Activated T-cell treated with anti-CD3 and anti-CD28 coated beads, Interleukin-2, amount 50 U/mL, for 24 hours (primary cell): ENCODE measurements at regions not wholly inside any gene's neighbourhood (a gene's known extent, or its start where the extent isn't known, plus 50 kb on each side); places are given as distances from the start of the nearest gene placed in this dataset.

Source experiments
- DNase-seq: peaks from one replicate; pipeline ENCODE4 v3.0.0-alpha.2; 2020
- H3K27ac Mint-ChIP-seq: 2 replicates; pipeline ENCODE4 v1.8.0; 2020; ENCODE audit warnings: mild to moderate bottlenecking, mixed read lengths
- H3K27me3 Mint-ChIP-seq: 2 replicates; pipeline ENCODE4 v1.8.0; 2020; ENCODE audit warnings: mixed read lengths
- H3K36me3 Mint-ChIP-seq: 2 replicates; pipeline ENCODE4 v1.8.0; 2020; ENCODE audit warnings: low read depth, mixed read lengths
- H3K4me1 Mint-ChIP-seq: 2 replicates; pipeline ENCODE4 v1.8.0; 2020; ENCODE audit warnings: low read depth, mixed read lengths
- H3K4me3 Mint-ChIP-seq: 2 replicates; pipeline ENCODE4 v1.8.0; 2020; ENCODE audit warnings: mild to moderate bottlenecking, moderate library complexity, mixed read lengths
- H3K9me3 Mint-ChIP-seq: 2 replicates; pipeline ENCODE4 v1.8.0; 2020; ENCODE audit warnings: mixed read lengths

- H3K27me3 Mint-ChIP-seq: peaks cover 34% of the 10 kb centered on the region
- no peaks in the 10 kb centered on the region for H3K9me3 Mint-ChIP-seq
- DNase-seq: no peak
- no peak overlapping the region for H3K27ac Mint-ChIP-seq
- H3K36me3 Mint-ChIP-seq: no peaks in the 10 kb centered on the region
- H3K4me3 Mint-ChIP-seq: no peak overlapping the region
- H3K4me1 Mint-ChIP-seq: no peaks in the 10 kb centered on the region
Observed at GRCh38 chr13:97057176-97057575, 62.9 kb upstream of the OXGR1 start.

GRCh38 chr13:97058391-97058790, 64.1 kb upstream of the OXGR1 start:
- Mint-ChIP-seq H3K36me3 (no peaks in the 10 kb centered on the region), H3K27me3 (peaks cover 42% of the 10 kb centered on the region), H3K27ac (no peak overlapping the region), H3K9me3 (no peaks in the 10 kb centered on the region), H3K4me3 (no peak overlapping the region), H3K4me1 (no peaks in the 10 kb centered on the region)
- DNase-seq: no peak

DNA sequence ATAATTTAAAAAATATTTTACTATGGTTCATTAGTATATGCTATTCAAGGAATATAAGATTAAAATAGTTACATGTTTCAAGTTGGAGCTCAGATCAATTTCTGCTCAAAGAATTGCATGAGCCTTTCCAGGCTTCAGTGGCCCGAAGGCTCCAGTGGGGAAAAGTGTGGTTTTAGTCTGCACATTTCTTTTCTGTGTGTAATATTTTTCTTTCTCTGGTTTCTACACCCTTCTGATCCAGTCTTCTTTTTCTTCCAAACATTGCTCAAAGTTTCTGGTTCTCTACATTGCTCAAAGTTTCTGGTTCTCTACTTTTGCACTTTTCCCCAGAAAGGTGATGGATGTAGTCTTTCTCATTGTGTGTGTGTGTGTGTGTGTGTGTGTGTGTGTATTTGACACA, 64.7 kb upstream of the OXGR1 start:
- Mint-ChIP-seq H3K27ac (no peak overlapping the region), H3K4me3 (no peak overlapping the region), H3K4me1 (no peaks in the 10 kb centered on the region), H3K27me3 (peaks cover 46% of the 10 kb centered on the region), H3K9me3 (no peaks in the 10 kb centered on the region), H3K36me3 (no peaks in the 10 kb centered on the region)
- DNase-seq: no peak

- Mint-ChIP-seq H3K27ac (no peak overlapping the region), H3K27me3 (peaks cover 39% of the 10 kb centered on the region), H3K4me1 (no peaks in the 10 kb centered on the region), H3K36me3 (no peaks in the 10 kb centered on the region), H3K9me3 (no peaks in the 10 kb centered on the region), H3K4me3 (no peak overlapping the region)
- no peak for DNase-seq
Observed at GRCh38 chr13:97067017-97067895, 73.0 kb upstream of the OXGR1 start.

DNA sequence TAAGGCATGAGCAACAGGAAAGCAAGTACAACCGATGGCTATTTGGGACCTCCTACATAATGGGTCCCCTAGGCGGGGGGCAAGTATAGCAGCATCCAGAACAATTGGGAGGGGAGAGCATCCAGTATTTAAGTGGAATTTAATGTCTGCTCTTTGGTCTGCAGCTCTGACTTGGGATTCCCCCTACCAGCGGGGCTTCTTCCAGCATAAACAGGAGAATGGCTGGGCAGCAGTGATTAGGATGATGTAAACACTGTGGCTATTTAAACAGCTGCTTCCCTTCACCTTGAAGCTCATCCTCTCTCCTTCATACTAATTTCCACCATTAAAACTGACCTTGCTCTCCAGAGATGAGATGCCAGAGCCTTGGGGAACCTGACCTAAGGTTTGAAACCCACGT, 73.9 kb upstream of the OXGR1 start:
- DNase-seq: no peak
- Mint-ChIP-seq H3K27ac (no peak overlapping the region), H3K4me1 (no peaks in the 10 kb centered on the region), H3K9me3 (no peaks in the 10 kb centered on the region), H3K27me3 (peaks cover 34% of the 10 kb centered on the region), H3K36me3 (no peaks in the 10 kb centered on the region), H3K4me3 (no peak overlapping the region)

DNA sequence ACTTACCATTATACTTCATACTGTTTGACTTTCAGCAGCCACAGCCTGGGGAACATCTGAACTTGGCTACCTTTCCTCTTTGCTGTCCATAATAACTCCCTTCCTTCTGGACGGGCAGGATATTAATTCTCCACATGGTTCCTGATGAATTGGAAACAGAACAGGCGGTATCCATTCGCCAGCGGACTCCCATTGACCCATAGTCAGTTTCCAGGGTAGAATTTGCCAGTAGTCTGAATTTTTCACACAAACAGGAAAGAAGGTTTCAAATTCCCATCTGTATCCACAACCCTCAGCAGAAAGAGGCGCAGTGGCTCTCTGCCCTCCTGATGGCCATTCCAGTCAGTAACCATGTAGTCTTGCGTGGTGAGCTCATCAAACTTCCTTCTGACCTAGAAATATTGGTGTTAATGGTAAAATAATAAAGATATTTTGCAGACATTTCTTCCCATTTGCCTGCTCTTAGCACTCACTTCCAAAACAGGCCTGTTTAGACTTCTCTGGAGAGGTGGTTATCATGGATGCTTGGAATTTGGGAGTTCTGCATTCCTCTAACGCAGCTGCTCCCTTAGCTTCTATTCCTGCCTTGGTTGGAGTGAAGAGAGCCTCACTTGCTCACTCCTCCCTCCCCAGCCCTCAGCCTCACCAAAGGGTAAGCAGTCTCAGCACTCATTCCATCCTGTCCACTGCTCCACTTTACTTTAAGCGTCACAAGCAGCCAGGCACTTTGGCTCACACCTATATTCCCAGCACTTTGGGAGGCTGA, 75.0 kb upstream of the OXGR1 start:
- peaks cover 1% of the 10 kb centered on the region for H3K9me3 Mint-ChIP-seq
- no peaks in the 10 kb centered on the region for H3K36me3 Mint-ChIP-seq
- H3K4me1 Mint-ChIP-seq: no peaks in the 10 kb centered on the region
- DNase-seq: no peak
- peaks cover 24% of the 10 kb centered on the region for H3K27me3 Mint-ChIP-seq
- no peak overlapping the region for H3K27ac Mint-ChIP-seq
- no peak overlapping the region for H3K4me3 Mint-ChIP-seq

DNA sequence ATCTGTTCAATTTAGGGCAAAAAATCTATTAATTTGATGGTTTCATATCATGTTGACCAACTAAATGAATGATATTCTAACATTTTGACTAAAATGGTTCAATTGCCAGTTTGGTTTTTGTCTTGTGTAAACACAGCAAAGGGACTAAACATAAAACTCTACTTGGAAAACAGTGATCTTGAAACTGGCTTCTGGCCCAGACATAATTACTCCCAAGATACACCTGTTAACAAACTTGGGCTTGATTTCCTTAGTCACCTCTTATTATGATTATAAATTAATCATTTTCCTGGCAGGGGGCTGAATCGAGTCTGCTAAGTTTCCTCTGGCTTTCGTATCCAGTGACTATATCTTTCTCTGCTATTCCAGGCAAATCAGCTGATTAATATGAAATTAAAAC, 78.0 kb upstream of the OXGR1 start:
- Mint-ChIP-seq H3K9me3 (peaks cover 5% of the 10 kb centered on the region), H3K4me3 (no peak overlapping the region), H3K27ac (no peak overlapping the region), H3K36me3 (no peaks in the 10 kb centered on the region), H3K4me1 (no peaks in the 10 kb centered on the region), H3K27me3 (peaks cover 22% of the 10 kb centered on the region)
- no peak for DNase-seq

DNA sequence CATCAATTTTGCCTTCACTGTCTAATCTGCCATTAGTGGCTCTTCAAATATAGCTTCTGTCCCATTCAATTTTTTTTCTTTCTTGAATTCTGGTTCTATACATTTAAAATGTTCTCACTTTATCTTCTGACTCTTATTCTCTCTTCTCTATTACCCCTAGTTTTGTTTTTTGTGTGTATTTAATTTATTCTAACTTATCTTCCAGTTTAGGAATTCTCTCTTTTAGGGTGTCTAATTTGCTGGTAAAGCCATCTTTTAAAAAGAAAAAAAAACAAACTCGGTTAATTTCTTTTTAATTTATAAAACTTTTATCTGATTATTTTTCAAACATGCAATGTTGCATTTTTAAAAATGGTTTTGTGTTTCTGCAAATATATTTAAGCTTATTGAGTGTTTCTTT, 80.3 kb upstream of the OXGR1 start:
- Mint-ChIP-seq H3K4me3 (no peak overlapping the region), H3K4me1 (no peaks in the 10 kb centered on the region), H3K9me3 (peaks cover 5% of the 10 kb centered on the region), H3K36me3 (no peaks in the 10 kb centered on the region), H3K27me3 (peaks cover 21% of the 10 kb centered on the region), H3K27ac (no peak overlapping the region)
- no peak for DNase-seq

DNA sequence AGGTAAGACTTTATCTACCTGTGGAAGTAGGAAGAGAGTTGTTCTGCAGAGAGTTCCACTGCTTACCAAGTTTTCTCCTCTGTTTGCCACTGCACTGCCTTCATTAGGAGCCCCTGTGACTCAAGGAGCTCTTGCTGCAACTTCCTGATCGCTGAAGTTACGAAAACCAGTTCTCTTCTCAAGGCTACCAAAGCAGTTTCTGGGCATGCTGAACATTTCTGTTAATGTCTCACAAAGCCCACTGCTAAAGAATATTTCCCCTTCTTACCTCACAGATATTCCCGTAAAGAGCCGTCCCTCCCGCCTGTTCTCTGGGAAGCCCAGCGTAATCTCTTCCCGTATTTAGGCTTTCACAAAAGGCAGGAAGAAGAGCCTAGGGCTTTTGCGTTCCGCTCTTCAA, 82.6 kb upstream of the OXGR1 start:
- Mint-ChIP-seq H3K27ac (no peak overlapping the region), H3K4me1 (no peaks in the 10 kb centered on the region), H3K9me3 (peaks cover 5% of the 10 kb centered on the region), H3K36me3 (no peaks in the 10 kb centered on the region), H3K27me3 (peaks cover 13% of the 10 kb centered on the region), H3K4me3 (no peak overlapping the region)
- DNase-seq: no peak

DNA sequence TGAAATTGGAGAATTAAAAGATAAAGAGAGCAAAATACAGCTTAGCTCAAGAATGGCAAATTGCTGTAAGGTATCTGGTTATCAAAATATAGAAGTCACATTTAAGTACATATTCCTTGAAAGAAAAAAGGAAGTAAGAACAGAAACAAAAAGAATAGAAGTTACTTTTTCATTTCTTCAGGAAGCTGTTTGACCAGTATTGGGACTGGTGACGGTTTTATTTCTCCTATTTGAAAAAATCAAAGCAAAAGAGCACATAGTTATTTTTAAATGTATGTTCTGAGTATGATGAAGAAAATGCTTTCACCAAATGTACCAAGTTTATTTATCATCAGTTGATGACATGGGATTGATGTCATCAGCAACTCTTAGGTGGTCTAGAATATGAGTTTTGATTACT, 83.1 kb upstream of the OXGR1 start:
- no peak overlapping the region for H3K4me3 Mint-ChIP-seq
- H3K9me3 Mint-ChIP-seq: peaks cover 5% of the 10 kb centered on the region
- H3K36me3 Mint-ChIP-seq: no peaks in the 10 kb centered on the region
- H3K27ac Mint-ChIP-seq: no peak overlapping the region
- peaks cover 15% of the 10 kb centered on the region for H3K27me3 Mint-ChIP-seq
- H3K4me1 Mint-ChIP-seq: no peaks in the 10 kb centered on the region
- no peak for DNase-seq

GRCh38 chr13:97079726-97080125, 85.5 kb upstream of the OXGR1 start:
- H3K4me3 Mint-ChIP-seq: no peak overlapping the region
- no peaks in the 10 kb centered on the region for H3K9me3 Mint-ChIP-seq
- H3K36me3 Mint-ChIP-seq: no peaks in the 10 kb centered on the region
- H3K27ac Mint-ChIP-seq: no peak overlapping the region
- H3K27me3 Mint-ChIP-seq: peaks cover 23% of the 10 kb centered on the region
- H3K4me1 Mint-ChIP-seq: no peaks in the 10 kb centered on the region
- DNase-seq: no peak

DNA sequence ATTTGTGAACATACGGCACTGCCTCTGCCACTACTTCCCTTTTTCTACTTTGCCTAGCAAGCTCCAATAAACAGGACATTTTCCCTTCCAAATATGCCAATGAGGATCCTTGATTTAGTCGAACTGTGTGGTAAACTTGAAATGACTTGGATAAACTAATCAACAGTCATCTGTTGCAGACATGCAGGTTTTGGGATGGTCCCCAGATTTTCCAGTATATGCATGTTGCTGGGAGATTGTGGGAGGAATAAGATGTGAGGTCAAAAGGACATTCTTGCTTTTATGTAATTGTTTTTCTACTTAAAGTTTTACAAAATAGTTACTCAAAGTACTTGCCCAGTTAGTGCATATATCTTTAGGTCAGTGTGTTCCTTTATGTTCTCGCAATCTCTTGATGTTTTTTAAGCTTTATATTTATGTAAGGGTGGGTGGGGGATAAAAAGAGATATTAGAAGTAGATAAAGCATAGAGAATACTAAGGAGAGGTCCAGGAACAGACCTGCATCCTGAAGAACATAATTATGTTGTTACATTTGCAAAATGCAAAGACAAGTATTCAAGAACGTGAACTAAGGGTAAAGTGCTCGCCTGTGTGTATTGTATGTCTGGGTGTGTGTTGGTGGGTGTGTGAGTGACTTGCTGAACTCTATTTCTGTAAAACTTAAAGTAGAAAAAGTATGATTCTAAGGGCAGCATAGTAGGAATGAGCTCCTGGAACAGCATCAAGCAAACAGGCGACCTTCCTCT, 88.4 kb upstream of the OXGR1 start:
- H3K4me3 Mint-ChIP-seq: no peak overlapping the region
- peaks cover 14% of the 10 kb centered on the region for H3K27me3 Mint-ChIP-seq
- no peak for DNase-seq
- H3K4me1 Mint-ChIP-seq: no peaks in the 10 kb centered on the region
- no peak overlapping the region for H3K27ac Mint-ChIP-seq
- no peaks in the 10 kb centered on the region for H3K36me3 Mint-ChIP-seq
- peaks cover 4% of the 10 kb centered on the region for H3K9me3 Mint-ChIP-seq

DNA sequence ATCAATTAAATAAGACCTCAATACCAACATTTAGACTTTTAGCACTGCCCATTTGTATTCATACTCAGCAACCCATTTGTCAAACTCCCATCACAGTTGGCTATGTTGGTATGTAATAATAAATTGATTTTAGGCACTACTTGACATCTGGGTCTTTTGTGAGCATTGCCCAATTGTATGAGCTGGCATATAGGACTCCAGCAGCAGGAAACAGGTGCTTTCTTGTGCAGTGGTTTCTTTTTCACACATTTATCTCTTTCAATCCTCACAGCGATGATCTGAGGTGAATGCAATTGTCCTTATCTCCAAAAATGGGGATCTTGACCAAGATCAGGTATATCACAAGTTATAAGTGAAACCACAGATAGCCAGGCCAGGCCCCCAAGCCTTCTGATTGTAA, 96.9 kb upstream of the OXGR1 start:
- H3K4me3 Mint-ChIP-seq: no peak overlapping the region
- no peak for DNase-seq
- no peaks in the 10 kb centered on the region for H3K4me1 Mint-ChIP-seq
- H3K27me3 Mint-ChIP-seq: peaks cover 3% of the 10 kb centered on the region
- H3K27ac Mint-ChIP-seq: no peak overlapping the region
- no peaks in the 10 kb centered on the region for H3K36me3 Mint-ChIP-seq
- H3K9me3 Mint-ChIP-seq: peaks cover 5% of the 10 kb centered on the region

GRCh38 chr13:97100821-97101220, 106.5 kb upstream of the OXGR1 start:
- no peak overlapping the region for H3K27ac Mint-ChIP-seq
- no peak overlapping the region for H3K4me3 Mint-ChIP-seq
- peaks cover 4% of the 10 kb centered on the region for H3K9me3 Mint-ChIP-seq
- H3K27me3 Mint-ChIP-seq: peaks cover 47% of the 10 kb centered on the region
- peaks cover 11% of the 10 kb centered on the region for H3K4me1 Mint-ChIP-seq
- no peak for DNase-seq
- H3K36me3 Mint-ChIP-seq: no peaks in the 10 kb centered on the region
